ENCODE measurements at regions not wholly inside any gene's neighbourhood (a gene's known extent, or its start where the extent isn't known, plus 50 kb on each side); places are given as distances from the start of the nearest gene placed in this dataset.
"Not testable (repeated sequence)": the region's sequence is repeated elsewhere in the genome, so short reads cannot be mapped to it uniquely, and the experiment has no call there.

DNA sequence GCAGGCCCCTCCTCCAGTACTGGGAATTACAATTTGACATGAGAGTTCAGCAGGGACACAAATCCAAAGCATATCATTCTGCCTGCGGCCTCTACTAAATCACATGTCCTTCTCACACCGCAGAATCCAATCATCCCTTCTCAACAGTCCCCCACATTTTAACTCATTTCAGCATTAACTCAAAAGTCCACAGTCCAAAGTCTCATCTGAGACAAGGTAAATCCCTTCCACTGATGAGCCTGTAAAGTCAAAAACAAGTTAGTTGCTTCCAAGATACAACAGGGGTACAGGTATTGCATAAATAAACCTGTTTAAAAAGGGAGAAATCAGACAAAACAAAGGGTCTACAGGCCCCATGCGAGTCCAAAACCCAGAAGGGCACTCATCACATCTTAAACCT is 64.0 kb downstream of the EBNA1BP2 start:
- no peaks in the 10 kb centered on the region for H3K36me3 ChIP-seq (ENCODE audit: insufficient read depth, low read length)
- no peaks in the 10 kb centered on the region for H3K4me1 ChIP-seq (ENCODE audit: insufficient read depth, low read length)
- H3K9ac ChIP-seq (ENCODE audit: low read depth, low read length), result no peak overlapping the region
- peaks cover 17% of the 10 kb centered on the region for H3K9me3 ChIP-seq (ENCODE audit: control insufficient read depth, insufficient read depth, low read length)

GRCh38 chr1:43107664-43108063 is 64.4 kb downstream of the EBNA1BP2 start:
- no peaks in the 10 kb centered on the region for H3K36me3 ChIP-seq (ENCODE audit: insufficient read depth, low read length)
- no peak overlapping the region for H3K9ac ChIP-seq (ENCODE audit: low read depth, low read length)
- H3K9me3 ChIP-seq (ENCODE audit: control insufficient read depth, insufficient read depth, low read length), result peaks cover 17% of the 10 kb centered on the region
- H3K4me1 ChIP-seq (ENCODE audit: insufficient read depth, low read length), result no peaks in the 10 kb centered on the region

DNA sequence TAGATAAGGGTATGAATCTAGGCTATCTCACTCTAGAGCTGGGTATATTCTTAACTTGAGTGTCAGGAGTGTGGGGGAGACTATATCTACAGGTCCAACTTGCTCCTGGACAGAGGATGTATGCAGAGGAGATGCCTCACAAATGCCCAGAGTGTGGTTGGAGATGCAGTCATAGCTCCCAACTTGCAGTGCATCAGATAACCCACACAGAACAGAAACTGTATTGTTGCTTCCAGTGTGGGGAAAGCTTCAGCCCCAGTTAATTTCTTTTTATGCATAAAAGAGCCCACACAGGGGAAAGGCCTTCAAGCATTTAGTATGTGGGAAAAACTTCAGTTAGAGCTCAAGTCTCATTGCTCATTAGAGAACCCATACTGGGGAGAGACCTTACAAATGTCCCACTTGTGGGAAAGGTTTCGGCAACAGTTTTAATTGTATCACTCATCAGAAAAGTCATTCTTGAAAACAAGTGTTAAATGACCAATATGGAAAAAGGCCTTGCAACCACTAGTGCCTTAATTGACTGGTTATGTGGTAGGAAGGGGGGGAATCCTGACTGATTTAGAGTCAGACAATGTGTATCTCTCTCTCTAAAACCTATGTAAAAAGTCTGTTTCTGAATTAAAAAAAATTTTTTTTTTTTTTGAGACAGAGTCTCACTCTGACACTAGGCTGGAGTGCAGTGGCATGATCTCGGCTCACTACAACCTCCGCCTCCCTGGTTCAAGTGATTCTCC is 67.9 kb downstream of the EBNA1BP2 start:
- Histone ChIP-seq H3K4me1 (ENCODE audit: insufficient read depth, low read length) (no peaks in the 10 kb centered on the region), H3K36me3 (ENCODE audit: insufficient read depth, low read length) (no peaks in the 10 kb centered on the region), H3K9ac (ENCODE audit: low read depth, low read length) (no peak overlapping the region), H3K9me3 (ENCODE audit: control insufficient read depth, insufficient read depth, low read length) (peaks cover 15% of the 10 kb centered on the region)

DNA sequence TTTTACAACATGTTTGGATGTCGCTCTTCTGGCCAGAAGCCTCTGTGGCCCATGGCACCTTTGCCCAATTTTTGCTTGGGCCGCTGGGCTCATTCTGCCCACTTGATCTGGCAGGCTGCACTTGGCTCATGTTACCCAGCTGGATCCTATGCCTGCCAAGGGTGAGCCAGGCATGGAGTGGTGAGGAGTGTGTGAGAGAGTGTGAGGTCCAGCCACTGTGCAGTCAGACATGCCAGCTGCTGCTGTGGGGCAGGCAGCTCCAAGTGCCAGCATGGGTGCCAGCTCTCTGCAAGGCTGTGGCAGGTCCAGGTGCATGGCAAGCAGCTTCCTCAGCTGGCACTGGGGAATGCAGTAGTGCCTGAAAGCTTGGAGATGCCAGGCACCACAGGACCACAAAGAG is 71.0 kb downstream of the EBNA1BP2 start:
- Histone ChIP-seq H3K36me3 (ENCODE audit: insufficient read depth, low read length) (no peaks in the 10 kb centered on the region), H3K9ac (ENCODE audit: low read depth, low read length) (no peak overlapping the region), H3K4me1 (ENCODE audit: insufficient read depth, low read length) (no peaks in the 10 kb centered on the region), H3K9me3 (ENCODE audit: control insufficient read depth, insufficient read depth, low read length) (0 out of 2 replicates have a peak, but pooled peaks cover 2% of the 10 kb centered on the region)

GRCh38 chr1:43098200-43098599 is 73.9 kb downstream of the EBNA1BP2 start:
- Histone ChIP-seq H3K4me1 (ENCODE audit: insufficient read depth, low read length) (no peaks in the 10 kb centered on the region), H3K9ac (ENCODE audit: low read depth, low read length) (no peak overlapping the region), H3K9me3 (ENCODE audit: control insufficient read depth, insufficient read depth, low read length) (peaks cover 2% of the 10 kb centered on the region; the same call in 1 of the 2 replicates), H3K36me3 (ENCODE audit: insufficient read depth, low read length) (no peaks in the 10 kb centered on the region)

- H3K36me3 ChIP-seq (ENCODE audit: insufficient read depth, low read length); H3K9ac ChIP-seq (ENCODE audit: low read depth, low read length): not testable (repeated sequence)
These were observed 75.6 kb downstream of the EBNA1BP2 start for GRCh38 chr1:43096528-43096927.

GRCh38 chr1:43090812-43091211 is 81.3 kb downstream of the EBNA1BP2 start:
- peaks cover 18% of the 10 kb centered on the region for H3K4me1 ChIP-seq (ENCODE audit: insufficient read depth, low read length)
- not testable (repeated sequence) for H3K36me3 ChIP-seq (ENCODE audit: insufficient read depth, low read length); H3K9me3 ChIP-seq (ENCODE audit: control insufficient read depth, insufficient read depth, low read length)
- peak overlapping the region; percentile 22; the same call in 1 of the 2 replicates for H3K9ac ChIP-seq (ENCODE audit: low read depth, low read length)

More at GRCh38 chr1:43096528-43096927, 75.6 kb downstream of the EBNA1BP2 start:
- H3K9me3 ChIP-seq (ENCODE audit: control insufficient read depth, insufficient read depth, low read length); H3K4me1 ChIP-seq (ENCODE audit: insufficient read depth, low read length): not testable (repeated sequence)

DNA sequence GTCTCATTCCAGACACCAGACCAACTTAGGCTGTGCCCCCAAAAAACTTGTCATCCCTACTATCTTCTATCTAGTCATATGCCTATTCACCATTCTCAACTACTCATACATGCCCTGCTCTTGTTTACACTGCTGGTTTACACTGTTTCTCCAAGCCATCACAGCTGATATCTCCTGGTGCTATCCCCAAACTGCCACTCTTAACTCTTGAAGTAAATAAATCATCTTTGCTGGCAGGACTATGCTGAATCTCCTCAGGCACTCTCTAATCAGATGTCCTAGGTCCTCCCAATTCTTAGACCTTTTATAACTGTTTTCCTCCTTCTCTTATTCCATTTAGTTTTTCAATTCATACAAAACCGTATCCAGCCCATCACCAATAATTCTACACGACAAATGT is 81.9 kb downstream of the EBNA1BP2 start:
- not testable (repeated sequence) for H3K36me3 ChIP-seq (ENCODE audit: insufficient read depth, low read length); H3K9me3 ChIP-seq (ENCODE audit: control insufficient read depth, insufficient read depth, low read length); H3K9ac ChIP-seq (ENCODE audit: low read depth, low read length)
- H3K4me1 ChIP-seq (ENCODE audit: insufficient read depth, low read length), result peaks cover 18% of the 10 kb centered on the region

DNA sequence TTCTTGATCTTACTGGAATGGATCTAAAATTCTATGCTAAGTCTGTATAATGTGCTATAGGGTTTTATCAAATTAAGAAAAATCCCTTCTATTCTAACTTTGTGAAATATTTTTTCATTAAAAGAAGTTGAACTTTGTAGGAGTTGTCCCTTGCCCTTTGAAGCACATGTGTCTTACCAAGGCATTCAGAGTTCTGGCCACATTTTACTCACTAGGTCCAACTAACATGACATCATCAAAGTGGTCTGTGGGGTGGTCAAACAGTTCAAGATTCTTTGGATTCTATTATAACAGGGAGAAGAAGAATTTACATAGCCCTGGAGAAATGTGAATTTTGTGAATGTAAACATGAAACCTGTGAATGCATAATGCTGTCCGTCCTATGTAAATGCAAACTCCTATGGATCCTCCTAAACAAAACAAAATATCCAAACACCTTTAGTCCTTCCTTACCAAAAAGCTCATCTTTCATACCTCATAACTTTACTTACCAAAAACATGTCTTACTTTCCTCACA is 88.7 kb downstream of the EBNA1BP2 start:
- H3K36me3 ChIP-seq (ENCODE audit: insufficient read depth, low read length), result no peaks in the 10 kb centered on the region
- no peak overlapping the region for H3K9ac ChIP-seq (ENCODE audit: low read depth, low read length)
- peaks cover 4% of the 10 kb centered on the region; the same call in 1 of the 2 replicates for H3K9me3 ChIP-seq (ENCODE audit: control insufficient read depth, insufficient read depth, low read length)
- no peaks in the 10 kb centered on the region for H3K4me1 ChIP-seq (ENCODE audit: insufficient read depth, low read length)

GRCh38 chr1:43082740-43083139 is 89.3 kb downstream of the EBNA1BP2 start:
- no peaks in the 10 kb centered on the region for H3K4me1 ChIP-seq (ENCODE audit: insufficient read depth, low read length)
- H3K9ac ChIP-seq (ENCODE audit: low read depth, low read length), result no peak overlapping the region
- peaks cover 4% of the 10 kb centered on the region; the same call in 1 of the 2 replicates for H3K9me3 ChIP-seq (ENCODE audit: control insufficient read depth, insufficient read depth, low read length)
- no peaks in the 10 kb centered on the region for H3K36me3 ChIP-seq (ENCODE audit: insufficient read depth, low read length)

DNA sequence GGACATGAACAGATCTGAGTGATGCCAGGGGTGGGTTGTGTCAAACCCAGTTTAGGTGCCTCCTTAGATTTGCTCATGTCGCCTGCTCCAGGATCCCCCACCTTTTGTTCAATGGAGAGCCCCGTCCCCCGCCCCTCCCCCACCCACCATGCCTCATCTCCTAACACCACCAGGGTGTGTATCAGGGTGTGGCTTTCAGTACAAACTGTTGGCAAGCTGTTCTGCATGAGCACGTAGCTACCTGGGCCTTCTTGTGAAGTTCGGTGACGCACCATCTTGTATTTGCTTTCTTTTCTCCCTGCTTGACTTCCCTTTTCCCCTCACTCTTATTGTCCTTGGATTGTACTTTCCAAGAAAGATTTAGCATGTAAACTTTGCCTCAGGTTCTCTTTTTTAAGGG is 94.8 kb downstream of the EBNA1BP2 start:
- no peaks in the 10 kb centered on the region for H3K9me3 ChIP-seq (ENCODE audit: control insufficient read depth, insufficient read depth, low read length)
- H3K36me3 ChIP-seq (ENCODE audit: insufficient read depth, low read length), result no peaks in the 10 kb centered on the region
- peaks cover 8% of the 10 kb centered on the region for H3K4me1 ChIP-seq (ENCODE audit: insufficient read depth, low read length)
- no peak overlapping the region for H3K9ac ChIP-seq (ENCODE audit: low read depth, low read length)

DNA sequence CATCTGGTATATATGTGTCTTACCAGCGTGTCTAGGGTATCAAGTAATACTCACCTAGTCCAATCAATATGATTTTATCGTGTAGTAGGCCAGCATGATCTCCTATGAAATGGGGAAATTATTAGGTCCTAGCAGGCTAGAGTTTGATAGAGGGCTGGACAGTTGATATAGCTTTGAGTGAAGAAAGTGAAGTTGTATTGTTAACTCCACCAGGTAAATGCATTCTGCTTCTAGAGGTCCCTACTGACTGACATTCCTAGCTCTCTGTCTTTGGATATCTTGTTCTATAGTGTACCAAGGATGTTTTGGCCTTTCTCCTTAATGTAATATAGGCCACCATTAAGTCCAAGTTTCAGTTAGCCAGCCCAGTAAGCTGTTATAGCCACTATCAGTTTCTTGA is 97.4 kb downstream of the EBNA1BP2 start:
- Histone ChIP-seq H3K36me3 (ENCODE audit: insufficient read depth, low read length) (no peaks in the 10 kb centered on the region), H3K4me1 (ENCODE audit: insufficient read depth, low read length) (peaks cover 14% of the 10 kb centered on the region), H3K9ac (ENCODE audit: low read depth, low read length) (no peak overlapping the region), H3K9me3 (ENCODE audit: control insufficient read depth, insufficient read depth, low read length) (no peaks in the 10 kb centered on the region)

DNA sequence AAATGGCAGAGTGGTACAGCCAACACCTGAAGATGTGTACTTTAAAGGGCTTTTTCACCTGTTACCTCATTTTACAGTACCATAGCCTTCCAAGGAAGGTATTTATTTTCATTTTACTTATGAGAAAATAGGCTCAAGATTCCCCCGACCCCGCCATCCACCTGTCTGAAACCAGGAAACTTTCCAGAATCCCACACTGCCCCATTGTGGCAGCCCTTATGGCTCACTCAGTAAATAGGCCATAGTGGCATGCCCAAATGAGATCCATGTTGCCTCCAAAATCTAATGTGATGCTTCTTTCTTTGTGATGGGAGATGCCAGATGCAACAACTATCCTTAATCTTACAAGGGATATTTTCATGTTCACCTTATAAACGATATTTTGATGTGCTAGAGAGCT is 97.8 kb downstream of the EBNA1BP2 start:
- no peak overlapping the region for H3K9ac ChIP-seq (ENCODE audit: low read depth, low read length)
- peaks cover 18% of the 10 kb centered on the region for H3K4me1 ChIP-seq (ENCODE audit: insufficient read depth, low read length)

GRCh38 chr1:43073490-43074230 is 98.4 kb downstream of the EBNA1BP2 start:
- Histone ChIP-seq H3K36me3 (ENCODE audit: insufficient read depth, low read length) (no peaks in the 10 kb centered on the region), H3K9ac (ENCODE audit: low read depth, low read length) (no peak overlapping the region), H3K4me1 (ENCODE audit: insufficient read depth, low read length) (peaks cover 20% of the 10 kb centered on the region), H3K9me3 (ENCODE audit: control insufficient read depth, insufficient read depth, low read length) (no peaks in the 10 kb centered on the region)

More for the DNA sequence above, 97.8 kb downstream of the EBNA1BP2 start:
- Histone ChIP-seq H3K9me3 (ENCODE audit: control insufficient read depth, insufficient read depth, low read length) (no peaks in the 10 kb centered on the region), H3K36me3 (ENCODE audit: insufficient read depth, low read length) (no peaks in the 10 kb centered on the region)

DNA sequence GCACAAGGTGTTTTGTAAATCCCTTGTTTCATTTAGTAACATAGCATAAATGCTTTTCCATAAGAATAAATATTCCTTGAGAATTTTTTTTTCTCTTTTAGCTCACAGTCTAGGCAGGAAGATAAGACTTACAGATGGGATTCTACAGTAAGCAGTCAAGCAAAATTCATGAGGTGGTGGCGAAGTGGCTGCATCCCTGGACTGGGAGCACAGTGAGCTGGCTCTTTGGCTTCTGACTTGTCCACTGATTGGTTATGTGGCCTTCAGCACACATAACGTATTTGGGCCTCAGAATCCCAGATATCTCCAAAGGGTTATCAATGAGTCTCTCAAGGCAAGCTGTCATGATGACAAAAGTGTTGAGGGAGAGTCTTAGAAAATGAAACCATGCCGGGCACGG is 99.8 kb downstream of the EBNA1BP2 start:
- Histone ChIP-seq H3K36me3 (ENCODE audit: insufficient read depth, low read length) (no peaks in the 10 kb centered on the region), H3K9ac (ENCODE audit: low read depth, low read length) (no peak overlapping the region), H3K9me3 (ENCODE audit: control insufficient read depth, insufficient read depth, low read length) (no peaks in the 10 kb centered on the region), H3K4me1 (ENCODE audit: insufficient read depth, low read length) (peaks cover 18% of the 10 kb centered on the region)
